Chondrocyte (in vitro differentiated cells): ENCODE measurements at regions not wholly inside any gene's neighbourhood (a gene's known extent, or its start where the extent isn't known, plus 50 kb on each side); places are given as distances from the start of the nearest gene placed in this dataset.

Experiments used
- DNase-seq: peaks from one replicate; pipeline ENCODE4 v3.0.0; 2021; ENCODE audit warnings: mixed read lengths, low spot score
- H3K27ac Mint-ChIP-seq: one replicate; pipeline ENCODE4 v1.8.0; 2021; ENCODE audit warnings: mild to moderate bottlenecking, moderate library complexity, mixed read lengths; ENCODE audit not compliant: unreplicated experiment
- H3K27me3 Mint-ChIP-seq: 2 replicates; pipeline ENCODE4 v1.8.0; 2021; ENCODE audit warnings: low read depth, mixed read lengths
- H3K36me3 Mint-ChIP-seq: 2 replicates; pipeline ENCODE4 v1.8.0; 2021; ENCODE audit warnings: low read depth, mixed read lengths
- H3K4me1 Mint-ChIP-seq: 2 replicates; pipeline ENCODE4 v1.8.0; 2021; ENCODE audit warnings: low read depth, mild to moderate bottlenecking, mixed read lengths
- H3K4me3 Mint-ChIP-seq: one replicate; pipeline ENCODE4 v1.8.0; 2021; ENCODE audit warnings: mild to moderate bottlenecking, moderate library complexity, mixed read lengths; ENCODE audit not compliant: unreplicated experiment
- H3K9me3 Mint-ChIP-seq: 2 replicates; pipeline ENCODE4 v1.8.0; 2021; ENCODE audit warnings: low read depth, mixed read lengths
- TF ChIP-seq, protein P1 (sequence below): fragments of 200-600 bp; sonication (generic); IDR thresholded peaks from 2 replicates; pipeline ENCODE4 v1.5.0; 2021; ENCODE audit warnings: antibody characterized with exemption, mild to moderate bottlenecking, moderate library complexity

DNA sequence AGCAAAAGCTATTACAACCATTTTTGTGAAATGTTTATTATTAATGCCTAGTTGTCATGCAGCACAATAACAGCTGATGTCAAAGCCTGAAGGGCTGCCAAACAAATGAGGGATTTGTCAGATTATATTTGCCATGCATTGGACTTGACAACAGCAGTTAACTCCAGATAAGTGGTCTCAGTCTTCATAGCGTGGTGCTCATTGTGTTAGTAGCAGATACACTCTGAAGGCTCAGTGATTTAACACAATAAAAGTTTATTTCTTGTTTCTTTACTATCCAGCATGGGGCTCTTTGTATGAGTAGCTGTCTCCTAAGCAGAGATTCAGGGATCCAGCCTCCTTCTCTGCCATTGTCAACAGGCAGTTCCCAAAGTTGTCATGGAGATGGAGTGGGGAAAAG is 76.0 kb upstream of the PTGFRN start:
- Mint-ChIP-seq H3K4me3 (no peak overlapping the region), H3K27ac (no peak overlapping the region), H3K4me1 (no peaks in the 10 kb centered on the region), H3K36me3 (peaks cover 2% of the 10 kb centered on the region), H3K9me3 (peaks cover 7% of the 10 kb centered on the region), H3K27me3 (peaks cover 3% of the 10 kb centered on the region)
- no peak for DNase-seq
- TF ChIP-seq, protein P1, sequence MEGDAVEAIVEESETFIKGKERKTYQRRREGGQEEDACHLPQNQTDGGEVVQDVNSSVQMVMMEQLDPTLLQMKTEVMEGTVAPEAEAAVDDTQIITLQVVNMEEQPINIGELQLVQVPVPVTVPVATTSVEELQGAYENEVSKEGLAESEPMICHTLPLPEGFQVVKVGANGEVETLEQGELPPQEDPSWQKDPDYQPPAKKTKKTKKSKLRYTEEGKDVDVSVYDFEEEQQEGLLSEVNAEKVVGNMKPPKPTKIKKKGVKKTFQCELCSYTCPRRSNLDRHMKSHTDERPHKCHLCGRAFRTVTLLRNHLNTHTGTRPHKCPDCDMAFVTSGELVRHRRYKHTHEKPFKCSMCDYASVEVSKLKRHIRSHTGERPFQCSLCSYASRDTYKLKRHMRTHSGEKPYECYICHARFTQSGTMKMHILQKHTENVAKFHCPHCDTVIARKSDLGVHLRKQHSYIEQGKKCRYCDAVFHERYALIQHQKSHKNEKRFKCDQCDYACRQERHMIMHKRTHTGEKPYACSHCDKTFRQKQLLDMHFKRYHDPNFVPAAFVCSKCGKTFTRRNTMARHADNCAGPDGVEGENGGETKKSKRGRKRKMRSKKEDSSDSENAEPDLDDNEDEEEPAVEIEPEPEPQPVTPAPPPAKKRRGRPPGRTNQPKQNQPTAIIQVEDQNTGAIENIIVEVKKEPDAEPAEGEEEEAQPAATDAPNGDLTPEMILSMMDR = no peak

DNA sequence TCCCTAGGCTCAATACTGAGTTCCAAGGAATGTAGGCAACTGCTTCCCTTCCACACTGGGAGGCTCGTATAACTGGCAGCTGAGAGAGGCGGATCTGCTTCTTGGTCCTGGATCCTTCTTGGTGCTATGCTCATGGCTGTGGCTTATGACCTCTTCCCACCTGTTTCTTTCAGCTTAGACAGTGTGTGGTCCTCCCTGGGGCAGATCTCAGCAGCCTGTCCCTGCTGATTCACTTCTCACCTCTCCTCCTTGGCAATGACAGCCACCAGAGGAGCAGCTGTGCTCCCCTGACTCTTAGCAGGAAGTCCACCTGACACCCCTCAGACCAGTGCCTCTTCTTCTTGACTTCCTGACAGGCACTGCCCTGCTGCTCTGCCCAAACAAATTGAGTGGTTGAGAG is 75.1 kb upstream of the PTGFRN start:
- H3K36me3 Mint-ChIP-seq = peaks cover 2% of the 10 kb centered on the region
- H3K27ac Mint-ChIP-seq = no peak overlapping the region
- TF ChIP-seq, protein P1 = no peak
- H3K4me1 Mint-ChIP-seq = no peaks in the 10 kb centered on the region
- H3K9me3 Mint-ChIP-seq = peaks cover 7% of the 10 kb centered on the region
- no peak for DNase-seq
- H3K27me3 Mint-ChIP-seq = peaks cover 3% of the 10 kb centered on the region
- H3K4me3 Mint-ChIP-seq = no peak overlapping the region

DNA sequence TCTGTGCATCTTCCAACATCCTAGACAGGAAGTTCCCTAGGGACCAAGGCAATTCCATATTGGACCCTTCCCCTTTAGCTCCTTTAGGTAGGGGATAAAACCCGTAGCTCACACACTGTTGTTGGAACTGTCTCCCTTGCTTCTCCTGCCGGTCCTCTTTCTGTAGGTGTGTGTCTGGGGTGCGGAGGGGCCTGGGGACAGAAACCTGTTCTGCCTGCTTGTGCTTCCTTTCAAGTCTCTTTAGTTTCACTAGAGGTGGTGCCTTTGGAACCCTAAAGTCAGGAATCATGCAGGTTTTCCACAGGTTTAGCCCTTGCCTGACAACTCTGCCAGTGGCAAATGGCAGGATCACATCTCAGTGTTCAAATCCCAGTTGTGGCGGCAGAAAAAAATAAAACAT is 74.6 kb upstream of the PTGFRN start:
- H3K9me3 Mint-ChIP-seq = peaks cover 7% of the 10 kb centered on the region
- DNase-seq = no peak
- no peaks in the 10 kb centered on the region for H3K4me1 Mint-ChIP-seq
- peaks cover 3% of the 10 kb centered on the region for H3K27me3 Mint-ChIP-seq
- TF ChIP-seq, protein P1 = no peak
- H3K36me3 Mint-ChIP-seq = peaks cover 2% of the 10 kb centered on the region
- H3K27ac Mint-ChIP-seq = no peak overlapping the region
- H3K4me3 Mint-ChIP-seq = no peak overlapping the region

DNA sequence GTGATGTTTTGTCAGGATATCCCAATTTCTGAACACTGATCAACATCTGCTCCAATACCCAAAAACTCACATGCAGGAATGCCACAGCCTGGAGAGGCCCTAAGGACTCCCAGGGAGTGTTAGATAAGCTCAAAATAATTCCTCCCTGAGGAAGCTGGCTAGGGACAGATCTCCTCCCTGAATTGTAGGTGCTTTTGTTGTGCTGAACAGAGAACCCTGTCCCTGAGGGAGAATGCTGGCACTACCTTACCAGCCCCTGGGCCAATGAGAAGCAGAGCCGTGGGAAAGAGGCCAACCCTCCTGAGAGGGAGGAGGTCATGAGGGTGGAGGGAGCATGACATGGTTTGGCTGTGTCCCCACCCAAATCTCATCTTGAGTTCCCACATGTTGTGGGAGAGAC is 73.6 kb upstream of the PTGFRN start:
- Mint-ChIP-seq H3K36me3 (peaks cover 2% of the 10 kb centered on the region), H3K27ac (no peak overlapping the region), H3K4me1 (no peaks in the 10 kb centered on the region), H3K9me3 (peaks cover 7% of the 10 kb centered on the region), H3K27me3 (peaks cover 3% of the 10 kb centered on the region), H3K4me3 (no peak overlapping the region)
- DNase-seq = no peak
- TF ChIP-seq, protein P1 = no peak

DNA sequence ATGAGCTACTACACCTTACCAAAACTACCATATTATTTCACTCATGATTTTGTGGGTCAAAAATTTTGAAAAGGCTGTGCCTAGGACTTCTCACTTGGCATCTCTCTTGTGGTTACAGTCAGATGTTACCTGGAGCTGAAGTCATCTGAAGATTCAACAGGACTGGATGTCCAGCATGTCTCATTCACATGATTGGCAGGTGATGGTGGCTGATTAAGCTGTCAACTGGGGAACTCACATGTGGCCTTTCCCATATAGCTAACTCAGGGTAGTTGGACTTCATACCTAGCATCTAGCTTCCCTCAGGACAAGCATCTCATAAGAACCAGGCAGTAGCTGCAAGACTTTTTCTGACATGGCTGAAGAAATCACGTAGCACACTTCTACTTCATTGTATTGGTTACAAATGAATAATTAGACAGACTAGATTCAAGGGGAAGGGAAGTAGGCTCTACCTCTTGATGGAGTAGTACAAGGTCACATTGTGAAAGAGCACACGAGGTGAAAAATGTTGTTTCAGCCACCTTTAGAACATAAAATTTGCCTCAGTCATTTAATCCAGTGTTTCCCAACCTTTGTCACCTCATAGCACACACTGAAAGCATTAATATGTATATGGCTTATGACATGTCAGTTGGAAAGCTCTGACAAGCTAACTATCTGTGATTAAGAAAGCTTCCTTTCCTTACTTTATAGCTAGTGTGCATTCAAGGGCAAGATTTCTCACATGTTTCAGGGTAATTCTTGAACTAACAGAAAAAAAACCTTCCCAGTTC is 68.0 kb upstream of the PTGFRN start:
- Mint-ChIP-seq H3K4me3 (no peak overlapping the region), H3K9me3 (peaks cover 14% of the 10 kb centered on the region), H3K27me3 (no peaks in the 10 kb centered on the region), H3K27ac (no peak overlapping the region), H3K4me1 (no peaks in the 10 kb centered on the region), H3K36me3 (peaks cover 4% of the 10 kb centered on the region)
- TF ChIP-seq, protein P1 = no peak
- DNase-seq = no peak
